NCI-H1105 treated with DMSO at 0.1 percent for 48 hours (cell line): ENCODE measurements at regions not wholly inside any gene's neighbourhood (a gene's known extent, or its start where the extent isn't known, plus 50 kb on each side); places are given as distances from the start of the nearest gene placed in this dataset.
A peak's percentile ranks its signal among the peaks of the same experiment; 100 is the strongest.
"Not testable (repeated sequence)": the region's sequence is repeated elsewhere in the genome, so short reads cannot be mapped to it uniquely, and the experiment has no call there.

Source experiments
- DNase-seq: peaks from one replicate; lab custom pipeline; 2025; lab: John Stamatoyannopoulos, UW

DNA sequence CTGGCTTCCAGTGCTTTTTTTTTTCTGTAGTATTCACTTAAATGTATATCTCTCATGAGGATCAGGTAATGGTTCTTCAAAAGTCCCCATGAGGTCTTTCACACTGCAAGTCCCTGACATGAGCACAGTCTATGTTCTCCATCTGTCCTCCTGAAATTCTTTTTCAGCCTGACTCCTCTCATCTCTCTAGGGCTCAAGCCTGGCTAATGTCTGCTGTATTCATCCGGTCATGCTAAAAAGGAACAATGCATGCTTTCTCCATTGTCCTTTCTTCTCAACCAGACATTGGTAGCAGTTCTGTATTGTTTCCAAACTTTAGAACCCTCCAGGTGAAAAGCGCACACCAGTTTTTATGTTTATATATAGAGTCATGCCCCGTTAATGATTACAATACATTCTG, 368.3 kb upstream of the OLFM3 start:
- DNase-seq = no peak

DNA sequence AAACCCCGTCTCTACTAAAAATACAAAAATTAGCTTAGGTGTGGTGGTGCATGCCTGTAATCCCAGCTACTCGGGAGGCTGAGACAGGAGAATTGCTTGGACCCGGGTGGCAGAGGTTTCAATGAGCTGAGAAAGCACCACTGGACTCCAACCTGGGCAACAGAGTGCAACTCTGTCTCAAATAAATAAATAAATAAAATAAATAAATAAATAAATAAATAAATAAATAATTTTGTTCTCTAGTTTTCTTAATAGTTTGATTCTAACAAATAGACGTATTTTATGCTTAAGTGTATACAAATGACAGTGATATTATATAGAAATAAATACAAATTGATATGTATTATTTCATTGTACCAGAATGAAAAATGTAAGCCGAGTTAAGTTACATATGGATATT, 339.9 kb upstream of the OLFM3 start:
- DNase-seq = no peak

DNA sequence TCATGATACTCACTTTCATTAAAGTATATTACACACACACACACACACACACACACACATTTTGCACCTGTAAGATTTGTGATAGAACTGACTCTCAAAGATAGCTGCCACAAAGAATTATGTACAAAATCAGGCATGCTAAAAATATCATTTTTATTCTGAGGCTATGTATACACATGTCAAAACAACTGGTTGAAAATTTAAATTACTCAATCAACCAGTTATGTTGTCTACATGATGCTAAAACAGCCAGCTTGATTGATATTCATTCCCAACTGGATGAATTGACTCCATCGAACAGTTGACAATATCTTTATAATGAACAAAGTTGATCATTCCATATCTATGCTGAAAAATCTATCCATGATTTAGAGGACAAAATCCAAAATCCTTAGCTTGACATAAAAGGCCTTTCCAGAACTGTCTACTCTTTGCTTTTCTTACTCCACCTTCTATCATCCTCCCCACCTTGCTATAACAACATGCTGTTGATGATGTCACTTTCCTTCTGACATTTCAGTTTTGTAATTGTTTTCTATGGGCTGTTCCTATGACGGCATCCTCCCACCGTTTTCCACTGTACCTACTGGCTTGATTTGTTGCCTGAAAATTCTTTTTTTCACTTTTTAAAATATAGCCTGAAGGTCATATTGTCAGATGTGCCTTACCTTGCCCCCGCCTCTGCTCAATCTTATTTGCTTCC, 321.5 kb upstream of the OLFM3 start:
- DNase-seq = no peak

DNA sequence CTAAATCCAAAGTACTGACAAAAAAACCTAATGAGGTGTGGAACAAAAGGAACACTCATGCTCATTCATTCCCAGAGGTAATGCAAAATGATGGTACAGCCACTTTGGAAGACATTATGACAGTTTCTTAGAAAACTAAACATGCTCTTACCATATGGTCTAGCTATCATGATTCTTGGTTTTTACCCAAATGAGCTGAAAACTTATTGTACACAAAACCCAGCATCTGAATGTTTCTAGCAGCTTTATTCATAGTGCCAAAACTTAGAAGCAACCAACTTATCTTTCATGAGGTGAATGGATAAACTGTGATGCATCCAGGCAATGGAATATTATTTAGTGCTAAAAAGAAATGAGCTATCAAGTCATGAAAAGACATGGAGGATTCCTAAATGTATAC, 318.4 kb upstream of the OLFM3 start:
- no peak for DNase-seq

DNA sequence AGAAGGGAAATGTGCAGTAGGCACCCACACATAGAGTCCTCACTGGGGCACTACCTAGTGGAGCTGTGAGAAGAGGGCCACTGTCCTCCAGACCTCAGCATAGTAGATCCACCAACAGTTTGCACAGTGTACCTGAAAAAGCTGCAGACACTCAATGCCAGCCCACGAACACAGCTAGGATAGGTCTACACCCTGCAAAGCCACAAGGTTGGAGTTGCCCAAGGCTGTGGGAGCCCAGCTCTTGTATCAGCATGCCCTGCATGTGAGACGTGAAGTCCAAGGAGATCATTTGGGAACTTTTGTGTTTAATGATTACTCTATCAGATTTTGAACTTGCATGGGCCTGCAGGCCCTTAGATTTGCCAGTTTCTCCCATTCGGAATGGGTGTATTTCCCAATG, 299.4 kb upstream of the OLFM3 start:
- DNase-seq = no peak

DNA sequence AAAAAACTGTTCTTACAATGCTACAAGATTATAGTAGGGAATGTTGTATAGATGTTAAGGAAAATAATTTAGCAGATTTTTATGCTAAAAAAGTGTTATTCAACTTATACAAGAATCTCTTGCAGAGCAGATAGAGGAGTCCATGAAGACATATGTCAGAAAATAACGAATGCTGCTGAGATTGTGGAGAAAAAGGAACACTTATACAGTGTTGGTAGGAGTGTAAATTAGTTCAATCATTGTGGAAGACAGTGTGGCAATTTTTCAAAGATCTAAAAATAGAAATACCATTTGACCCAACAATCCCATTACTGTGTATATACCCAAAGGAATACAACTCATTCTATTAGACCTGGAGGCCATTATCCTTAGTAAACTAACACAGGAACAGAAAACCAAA, 286.2 kb upstream of the OLFM3 start:
- DNase-seq = no peak

DNA sequence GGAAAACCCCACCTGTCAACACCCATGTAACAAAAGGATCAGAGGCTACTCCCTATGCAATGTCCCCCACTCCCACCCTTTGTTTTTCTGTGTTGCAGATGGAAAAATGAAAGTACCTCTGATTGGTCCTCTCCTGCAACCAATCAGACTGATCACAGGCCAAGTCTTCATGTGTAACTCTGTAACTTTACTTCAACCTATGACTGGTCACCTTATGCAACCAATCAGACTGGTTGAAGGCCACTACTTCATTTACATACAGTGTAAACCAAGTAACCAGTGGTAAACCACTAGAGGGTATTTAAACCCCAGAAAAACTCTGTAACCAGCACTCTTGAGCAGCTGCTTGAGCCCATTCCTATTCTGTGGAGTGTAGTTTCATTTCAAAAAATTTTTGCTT, 266.3 kb upstream of the OLFM3 start:
- no peak for DNase-seq

DNA sequence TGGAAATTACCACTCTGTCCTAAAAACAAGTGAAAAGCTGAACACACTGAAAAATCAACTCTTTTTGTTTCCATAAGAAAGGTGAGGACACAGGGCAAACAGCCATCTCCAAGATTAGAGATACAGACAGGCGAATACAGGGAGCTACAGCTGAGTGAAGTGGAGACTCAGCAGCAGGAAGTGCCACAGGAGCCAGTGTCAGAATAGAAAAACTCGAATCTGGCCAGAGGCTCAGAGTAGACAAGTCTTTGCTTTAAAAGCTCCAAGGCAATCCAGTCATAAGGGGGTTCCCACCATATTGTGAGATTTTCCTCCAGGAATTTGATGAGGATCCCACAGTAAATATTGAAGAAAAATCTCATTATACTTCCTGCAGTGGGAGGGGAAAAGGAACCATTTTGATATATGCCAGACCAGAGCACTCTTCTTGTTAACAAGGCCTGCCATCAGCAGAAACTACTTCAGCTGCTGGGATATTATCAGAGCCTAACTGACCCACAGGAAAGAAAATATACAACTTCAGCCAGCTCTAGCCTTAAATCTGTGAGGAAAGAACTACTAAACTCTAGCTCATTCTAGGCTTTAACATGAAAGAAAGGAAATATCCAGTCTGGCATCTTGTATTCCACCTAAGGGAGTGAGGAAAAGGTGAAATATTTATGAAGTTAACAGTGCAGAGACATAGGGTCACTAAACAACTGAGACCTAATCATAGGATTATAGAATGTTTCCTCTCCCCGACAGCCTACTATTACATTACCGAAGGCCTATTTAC, 256.2 kb upstream of the OLFM3 start:
- DNase-seq = no peak

DNA sequence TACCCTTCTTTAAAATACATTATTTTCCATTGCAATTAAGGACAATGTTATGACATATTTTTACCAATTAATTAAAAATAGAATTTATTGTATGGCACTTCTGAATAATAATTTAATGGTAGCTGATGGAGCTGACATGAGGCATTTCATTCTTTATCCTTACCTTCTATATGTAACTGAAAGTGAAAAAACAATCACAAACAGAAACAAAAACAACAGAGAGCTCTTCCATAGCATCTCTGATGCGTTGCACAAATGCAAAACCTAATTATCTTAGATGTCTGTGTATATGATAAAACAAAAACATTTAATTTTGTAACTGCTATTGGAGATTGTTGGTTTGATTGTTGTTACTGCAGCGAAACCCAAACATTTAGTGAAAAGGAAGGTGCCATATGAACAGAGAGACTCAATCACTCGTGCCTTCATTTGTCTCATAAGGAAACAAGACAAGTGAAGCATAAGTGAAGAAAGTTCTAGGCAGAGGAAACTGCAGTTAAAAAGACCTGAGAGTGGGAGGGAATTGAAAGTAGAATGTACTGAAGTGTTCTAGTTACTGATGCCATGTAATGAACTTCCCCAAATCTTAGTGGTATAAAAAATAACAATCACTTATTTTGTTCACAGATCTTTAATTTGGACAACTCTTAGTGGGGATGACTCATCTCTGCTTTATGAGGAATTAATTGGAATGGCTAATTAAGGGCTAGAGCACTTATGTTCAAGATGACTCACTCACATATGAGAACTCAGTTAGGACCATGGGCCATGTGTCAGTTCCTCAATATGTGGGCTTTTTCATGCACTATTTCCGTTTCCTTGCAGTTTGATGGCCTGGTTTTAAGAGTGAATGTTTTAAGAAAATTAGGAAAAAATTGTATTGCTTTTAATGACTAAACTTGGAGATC, 245.0 kb upstream of the OLFM3 start:
- no peak for DNase-seq

DNA sequence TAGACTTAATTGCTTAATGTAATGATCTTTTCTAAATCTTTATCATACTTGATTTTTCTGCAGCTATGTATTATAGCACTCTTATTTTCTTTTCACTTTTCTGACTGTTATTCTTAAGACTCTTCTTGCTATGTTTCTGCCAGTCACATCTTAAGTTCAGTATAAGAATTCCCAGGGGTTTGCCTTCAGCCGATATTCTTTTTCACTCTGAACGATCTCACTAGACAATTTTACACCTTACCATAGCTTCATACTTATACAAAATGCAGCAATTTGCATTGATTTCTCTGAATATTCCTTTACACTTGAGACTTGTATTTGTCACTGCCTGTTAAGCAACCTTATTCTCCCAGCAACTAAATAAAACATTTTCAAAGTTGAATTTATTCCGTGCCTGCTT, 242.5 kb upstream of the OLFM3 start:
- DNase-seq = no peak

DNA sequence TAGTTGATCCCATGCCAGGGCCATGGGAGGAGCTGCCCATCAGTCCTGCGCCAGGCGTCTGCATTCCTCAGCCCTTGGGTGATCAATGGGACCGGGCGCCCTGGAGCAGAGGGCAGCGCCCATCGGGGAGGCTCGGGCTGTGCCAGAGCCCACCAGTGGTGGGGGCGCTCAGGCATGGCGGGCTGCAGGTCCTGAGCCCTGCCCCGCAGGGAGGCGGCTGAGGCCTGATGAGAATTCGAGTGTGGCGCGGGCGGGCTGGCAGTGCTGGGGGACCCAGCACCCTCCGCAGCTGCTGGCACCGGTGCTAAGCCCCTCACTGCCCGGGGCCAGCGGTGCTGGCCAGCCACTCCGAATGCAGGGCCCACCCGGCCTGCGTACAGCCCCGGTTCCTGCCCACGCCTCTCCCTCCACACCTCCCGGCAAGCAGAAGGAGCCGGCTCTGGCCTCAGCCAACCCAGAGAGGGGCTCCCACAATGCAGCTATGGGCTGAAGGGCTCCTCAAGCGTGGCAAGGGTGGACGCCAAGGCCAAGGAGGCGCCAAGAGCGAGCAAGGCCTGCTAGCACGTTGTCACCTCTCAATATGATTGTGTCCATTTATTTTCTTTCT, 238.1 kb upstream of the OLFM3 start:
- DNase-seq = no peak

DNA sequence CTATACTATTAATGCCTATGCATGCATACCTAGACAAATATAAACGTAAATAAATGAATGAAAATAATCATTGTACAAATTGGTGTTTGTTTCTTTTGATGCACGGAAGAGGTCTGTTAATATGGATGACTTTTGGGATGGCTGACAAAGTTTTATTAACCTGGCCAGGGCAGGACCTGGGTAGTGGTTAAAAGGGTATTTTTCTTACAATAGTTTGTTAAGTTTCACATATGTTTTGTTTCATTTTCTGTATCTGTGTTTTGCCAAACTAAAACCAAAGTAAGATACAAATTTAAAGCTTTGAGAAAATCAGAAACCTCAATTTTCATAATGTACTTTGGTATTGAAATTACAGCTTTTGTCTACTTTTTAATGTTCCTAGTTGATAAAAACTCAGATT, 222.7 kb upstream of the OLFM3 start:
- DNase-seq = no peak

DNA sequence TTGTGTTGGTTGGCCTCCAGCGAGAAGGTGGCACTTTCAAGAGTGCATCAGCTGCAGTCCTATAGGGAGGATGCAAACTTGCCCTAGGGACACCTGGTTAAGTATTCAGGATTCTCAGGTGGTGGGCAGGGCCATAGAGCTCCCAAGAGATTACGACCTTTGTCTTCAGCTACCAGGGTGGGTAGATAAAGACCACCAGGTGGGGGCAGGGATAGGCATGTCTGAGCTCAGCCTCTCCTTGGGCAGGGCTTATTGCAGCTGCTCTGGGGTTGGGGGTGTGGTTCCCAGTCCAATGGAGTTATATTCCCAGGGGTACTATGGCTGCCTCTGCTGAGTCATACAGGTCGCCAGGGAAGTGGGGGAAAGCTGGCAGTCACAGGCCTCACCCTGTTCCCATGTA, 214.2 kb upstream of the OLFM3 start:
- DNase-seq = not testable (repeated sequence)

DNA sequence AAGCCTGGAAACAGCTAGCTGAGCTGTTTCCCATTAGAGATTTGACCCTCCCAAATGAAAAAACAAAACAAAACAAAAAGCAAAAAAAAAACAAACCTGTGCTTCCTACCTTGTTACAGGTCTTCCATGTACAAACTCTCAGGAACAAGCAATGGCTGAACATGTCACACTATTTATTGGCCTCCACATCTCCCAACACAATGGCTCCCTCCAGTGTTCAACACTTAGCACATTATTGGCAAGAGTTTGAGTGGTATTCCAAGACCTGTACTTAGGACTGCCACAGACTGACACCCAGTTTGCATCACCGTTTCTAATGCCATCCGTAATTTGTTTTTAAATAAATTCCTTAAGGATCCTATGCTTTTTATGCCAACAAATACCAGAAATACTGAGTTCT, 195.0 kb upstream of the OLFM3 start:
- peak; percentile 83 for DNase-seq

DNA sequence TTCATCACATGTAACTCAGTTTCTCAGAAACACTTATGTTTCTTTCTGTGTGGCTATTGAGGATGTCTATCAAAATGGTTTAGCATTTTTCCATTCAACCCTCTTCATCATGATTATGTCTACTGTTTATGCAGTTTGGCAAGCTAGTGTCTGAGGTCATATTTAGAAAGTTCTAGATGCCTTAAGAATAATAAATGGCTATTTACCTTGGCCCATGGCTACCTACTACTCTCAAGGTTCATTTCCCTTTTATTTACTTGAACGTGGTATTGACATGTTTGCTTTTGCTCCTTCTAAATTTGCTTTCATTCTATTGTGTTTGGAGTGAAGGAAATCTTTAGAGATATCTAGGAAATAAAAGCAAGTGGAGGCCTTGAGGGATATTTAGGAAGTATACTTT, 193.7 kb upstream of the OLFM3 start:
- no peak for DNase-seq

DNA sequence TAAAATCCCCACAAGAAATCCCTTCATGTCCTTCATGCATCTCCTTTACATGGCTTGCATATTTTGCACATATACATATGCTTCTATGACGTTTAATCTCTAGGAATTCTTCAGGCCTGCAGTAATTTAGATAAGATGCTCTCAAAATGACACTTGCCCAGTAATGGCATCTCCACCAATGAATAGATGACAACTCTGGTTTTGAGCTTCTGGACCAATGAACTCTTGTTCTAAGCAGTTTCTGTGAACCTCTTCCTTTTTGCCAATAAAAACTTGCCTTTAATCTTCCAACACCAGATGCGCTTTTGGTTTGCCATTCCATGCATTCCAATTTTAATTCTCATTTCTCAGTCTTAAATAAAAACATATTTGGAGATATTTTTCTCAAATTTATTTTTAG, 189.8 kb upstream of the OLFM3 start:
- DNase-seq = no peak

DNA sequence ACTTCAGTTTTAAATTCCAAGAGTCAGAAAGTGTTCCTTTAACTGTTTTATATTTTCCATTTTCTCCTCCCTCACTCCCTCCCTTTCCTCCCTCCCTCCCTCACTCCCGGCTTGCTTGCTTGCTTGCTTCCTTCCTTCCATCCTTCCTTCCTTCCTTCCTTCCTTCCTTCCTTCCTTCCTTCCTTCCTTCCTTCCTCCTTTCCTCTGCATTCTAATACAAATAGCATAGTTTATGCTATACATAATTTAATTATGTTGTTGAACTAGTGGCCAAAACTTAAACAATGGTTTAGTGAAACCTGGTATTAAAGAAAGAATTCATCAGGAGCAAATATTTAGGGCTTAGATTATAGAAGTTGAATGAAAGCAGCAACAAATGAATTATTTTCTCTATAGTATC, 188.5 kb upstream of the OLFM3 start:
- no peak for DNase-seq

DNA sequence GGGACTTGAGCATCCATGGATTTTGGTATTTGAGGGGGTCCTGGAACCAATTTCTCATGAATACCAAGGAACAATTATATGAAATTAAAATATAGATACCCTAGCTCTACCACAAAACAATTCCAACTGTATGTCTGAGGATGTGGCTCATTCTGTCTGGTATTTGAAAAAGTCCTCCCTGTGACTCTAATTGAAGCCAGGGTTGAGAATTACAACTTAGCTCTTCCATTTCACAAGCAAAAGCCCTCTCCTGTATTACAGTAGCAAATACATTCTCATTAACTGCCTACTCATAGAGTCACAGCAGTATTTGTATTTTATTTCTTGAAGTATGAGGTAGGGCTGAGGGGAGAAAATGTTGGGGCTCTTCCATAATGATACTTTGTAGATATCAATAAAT, 187.8 kb upstream of the OLFM3 start:
- no peak for DNase-seq

DNA sequence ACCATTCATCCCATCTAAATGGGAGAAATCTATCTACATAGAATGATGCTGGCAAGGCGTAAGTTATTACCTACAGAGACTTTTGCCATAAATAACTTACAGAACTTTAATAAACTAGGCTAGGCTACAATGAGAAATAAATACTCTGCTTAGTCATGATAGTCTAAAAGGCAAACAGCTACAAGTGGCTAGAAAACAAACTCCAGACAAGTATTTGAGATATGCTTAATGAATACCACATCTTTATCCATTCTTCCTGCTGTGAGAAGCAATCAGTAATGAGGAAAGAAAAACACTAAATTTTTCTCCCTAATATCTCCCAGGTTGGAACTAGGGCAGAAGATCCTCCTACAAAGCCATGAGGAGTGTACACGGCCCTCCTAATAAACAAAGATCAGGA, 187.0 kb upstream of the OLFM3 start:
- no peak for DNase-seq

DNA sequence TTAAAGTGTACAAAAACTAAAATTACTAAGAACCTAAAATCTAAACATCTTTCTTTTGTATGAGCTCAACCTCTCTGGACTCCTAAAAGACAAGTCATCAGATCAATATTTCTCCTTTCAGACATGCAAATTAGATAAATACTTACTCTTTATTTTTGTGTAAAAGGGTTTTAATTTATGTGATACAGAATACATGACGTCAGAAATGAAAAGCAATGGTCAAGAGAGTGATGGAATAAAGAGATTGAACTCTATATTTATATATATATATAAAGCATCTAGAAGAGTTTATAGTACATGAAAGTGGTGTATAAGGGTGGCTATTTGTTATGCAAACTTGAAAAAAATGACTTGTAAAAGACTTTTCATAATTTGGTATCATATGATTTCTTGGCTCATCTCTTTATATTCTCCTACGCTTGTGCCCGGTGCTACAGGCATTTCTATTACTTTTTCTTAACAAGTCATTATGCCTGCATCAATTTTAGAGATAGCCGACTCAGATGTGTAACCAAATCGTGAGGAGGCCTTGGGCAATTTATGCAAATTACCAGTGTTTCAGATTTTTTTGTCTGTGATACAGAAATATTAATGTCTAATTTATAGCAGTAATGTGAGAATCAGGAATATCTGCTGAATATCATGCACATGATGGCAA, 186.0 kb upstream of the OLFM3 start:
- DNase-seq = no peak

DNA sequence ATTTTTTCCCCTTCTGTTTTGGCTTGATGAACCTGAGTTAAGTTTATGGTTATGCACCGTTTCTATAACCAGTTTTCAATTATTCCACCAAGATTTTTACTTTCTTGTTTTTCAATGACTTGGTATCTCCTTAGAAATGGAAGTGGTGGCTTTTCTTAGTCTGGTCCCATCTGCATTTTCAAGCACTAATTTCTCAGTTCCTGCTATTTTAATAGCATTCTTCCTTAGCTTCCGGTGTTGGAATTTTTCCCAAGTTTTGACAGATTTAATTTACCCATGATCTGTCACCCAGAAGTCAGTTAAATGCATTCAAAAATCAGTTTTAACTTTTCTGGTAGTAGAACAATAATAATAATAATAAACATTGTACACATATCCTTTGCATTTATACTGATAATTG, 184.6 kb upstream of the OLFM3 start:
- no peak for DNase-seq

DNA sequence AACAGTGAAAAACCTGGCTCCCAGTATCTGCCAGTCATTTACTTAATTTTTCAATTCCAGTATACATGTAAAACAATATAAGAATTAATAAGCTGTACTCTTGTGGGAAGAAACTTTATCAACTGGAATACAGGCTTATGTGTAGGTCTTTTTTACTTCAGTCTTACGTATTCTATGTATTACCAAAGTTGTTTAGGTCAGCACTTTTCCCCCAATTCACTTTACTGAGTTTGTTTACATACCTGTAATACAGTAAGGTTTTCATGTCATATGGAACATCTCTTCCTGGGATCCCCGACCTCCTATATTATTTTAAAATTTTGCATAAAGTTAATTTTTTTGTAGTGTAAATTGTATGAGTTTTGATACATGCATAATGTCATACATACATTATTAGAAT, 181.8 kb upstream of the OLFM3 start:
- DNase-seq = no peak
